CD4-positive, alpha-beta T cell treated with Interleukin-10 for 1 hour (primary cell): ENCODE measurements at regions not wholly inside any gene's neighbourhood (a gene's known extent, or its start where the extent isn't known, plus 50 kb on each side); places are given as distances from the start of the nearest gene placed in this dataset.
"Not testable (repeated sequence)": the region's sequence is repeated elsewhere in the genome, so short reads cannot be mapped to it uniquely, and the experiment has no call there.

Experiments used
- DNase-seq: peaks from one replicate; pipeline ENCODE4 v3.0.0-alpha.2; 2020

DNA sequence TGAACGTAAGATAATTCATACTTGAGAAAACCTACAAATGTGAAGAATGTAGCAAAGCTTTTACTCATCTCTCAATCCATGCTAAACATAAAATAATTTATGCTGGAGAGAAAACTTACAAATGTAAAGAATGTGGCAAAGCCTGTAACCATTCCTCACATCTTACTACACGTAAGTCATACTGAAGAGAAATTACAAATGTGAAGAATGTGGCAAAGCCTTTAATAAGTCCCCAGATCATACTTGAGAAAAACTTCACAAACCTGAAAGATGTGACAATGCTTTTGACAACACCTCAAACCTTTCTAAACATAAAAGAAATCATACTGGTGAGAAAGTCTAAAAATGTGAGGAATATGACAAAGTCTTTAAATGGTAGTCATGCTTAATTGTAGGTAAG lies 89.4 kb downstream of the ZNF675 start:
- DNase-seq, result no peak

DNA sequence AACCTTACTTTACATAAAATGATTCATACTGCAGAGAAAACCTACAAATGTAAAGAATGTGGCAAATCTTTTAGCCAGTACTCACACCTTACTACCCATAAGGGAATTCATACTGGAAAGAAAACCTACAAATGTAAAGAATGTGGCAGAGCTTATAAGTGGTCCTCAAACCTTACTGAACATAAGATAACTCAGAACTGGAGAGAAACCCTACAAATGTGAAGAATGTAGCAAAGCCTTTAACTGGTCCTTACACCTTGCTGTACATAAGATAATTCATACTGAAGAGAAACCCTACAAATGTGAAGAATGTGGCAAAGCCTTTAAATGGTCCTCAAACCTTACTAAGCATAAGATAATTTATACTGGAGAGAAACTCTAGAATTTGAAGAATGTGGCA lies 90.1 kb downstream of the ZNF675 start:
- no peak for DNase-seq

- DNase-seq, result not testable (repeated sequence)
Observed at GRCh38 chr19:23594311-23594710, 92.7 kb downstream of the ZNF675 start.

GRCh38 chr19:23587546-23587945 lies 99.5 kb downstream of the ZNF675 start:
- DNase-seq, result no peak

DNA sequence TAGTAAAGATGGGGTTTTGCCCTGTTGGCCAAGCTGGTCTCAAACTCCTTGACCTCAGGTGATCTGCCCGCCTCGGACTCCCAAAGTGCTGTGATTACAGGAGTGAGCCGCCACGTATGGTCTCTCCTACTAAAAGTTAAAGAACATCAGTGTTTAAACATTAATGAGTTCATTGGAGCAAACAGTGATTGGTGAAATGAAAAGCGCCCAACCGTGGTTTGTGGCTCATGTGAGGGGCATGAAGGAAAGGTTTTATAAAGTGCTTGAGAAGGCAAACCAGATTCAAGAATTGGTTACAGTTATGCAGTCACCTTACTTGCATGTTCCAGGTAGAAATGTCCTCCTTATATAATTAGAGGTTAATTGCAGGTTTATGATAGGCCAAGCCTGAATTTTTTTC lies 109.5 kb downstream of the ZNF675 start:
- no peak for DNase-seq

GRCh38 chr19:23571175-23571574 lies 115.8 kb downstream of the ZNF675 start:
- no peak for DNase-seq

- DNase-seq, result not testable (repeated sequence)
Observed at GRCh38 chr19:23568116-23568515, 118.9 kb downstream of the ZNF675 start.

- DNase-seq, result no peak
Observed at GRCh38 chr19:23565256-23565655, 121.8 kb downstream of the ZNF675 start.

- no peak for DNase-seq
Observed at GRCh38 chr19:23563326-23563725, 123.7 kb downstream of the ZNF675 start.

DNA sequence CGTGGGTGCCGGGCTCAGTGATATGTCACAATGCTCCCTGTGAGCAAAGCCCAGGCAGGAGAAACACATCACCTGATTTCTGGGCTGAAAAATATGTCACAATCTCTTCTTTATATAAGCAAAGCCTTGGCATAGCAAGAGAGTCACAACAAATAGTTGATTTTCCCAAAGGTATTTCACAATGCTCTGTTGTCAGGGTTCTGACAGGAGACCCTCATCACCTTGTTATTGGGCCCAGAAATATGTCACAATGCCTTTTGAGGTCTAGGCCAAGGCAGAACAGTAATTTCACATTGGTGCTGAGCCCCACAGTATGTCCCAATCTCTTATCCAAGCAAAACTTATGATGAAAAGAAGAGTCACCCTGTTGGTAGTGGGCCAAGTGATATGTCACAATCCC lies 125.7 kb downstream of the ZNF675 start:
- DNase-seq, result no peak

- no peak for DNase-seq
Observed at GRCh38 chr19:23560051-23560450, 127.0 kb downstream of the ZNF675 start.

- DNase-seq, result no peak
Observed at GRCh38 chr19:23558541-23558940, 128.5 kb downstream of the ZNF675 start.

GRCh38 chr19:23557381-23557780 lies 129.6 kb downstream of the ZNF675 start:
- DNase-seq, result no peak

GRCh38 chr19:23554548-23554947 lies 132.5 kb downstream of the ZNF675 start:
- DNase-seq, result no peak

DNA sequence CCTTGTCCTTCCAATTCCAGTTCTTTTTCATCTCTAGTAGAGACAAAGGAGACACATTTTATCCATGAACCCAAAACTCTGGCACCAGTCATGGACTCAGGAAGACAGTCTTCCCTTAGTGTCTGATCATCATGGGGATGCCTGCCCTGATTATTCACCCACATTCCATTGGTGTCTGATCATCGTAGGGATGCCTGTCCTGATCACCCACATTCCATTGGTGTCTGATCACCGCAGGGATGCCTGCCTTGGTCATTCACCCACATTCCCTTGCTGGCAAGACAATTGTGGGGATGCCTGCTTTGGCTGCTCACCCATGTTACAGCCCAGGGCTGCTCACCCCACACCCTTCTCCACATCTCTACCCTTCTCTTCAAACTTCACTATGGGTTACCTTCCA lies 136.9 kb downstream of the ZNF675 start:
- not testable (repeated sequence) for DNase-seq

- no peak for DNase-seq
Observed at GRCh38 chr19:23547816-23548430, 139.1 kb downstream of the ZNF675 start.

GRCh38 chr19:23547156-23547555 lies 139.9 kb downstream of the ZNF675 start:
- DNase-seq, result no peak

GRCh38 chr19:23543351-23543750 lies 143.7 kb downstream of the ZNF675 start:
- no peak for DNase-seq

- no peak for DNase-seq
Observed at GRCh38 chr19:23542562-23542961, 144.4 kb downstream of the ZNF675 start.

DNA sequence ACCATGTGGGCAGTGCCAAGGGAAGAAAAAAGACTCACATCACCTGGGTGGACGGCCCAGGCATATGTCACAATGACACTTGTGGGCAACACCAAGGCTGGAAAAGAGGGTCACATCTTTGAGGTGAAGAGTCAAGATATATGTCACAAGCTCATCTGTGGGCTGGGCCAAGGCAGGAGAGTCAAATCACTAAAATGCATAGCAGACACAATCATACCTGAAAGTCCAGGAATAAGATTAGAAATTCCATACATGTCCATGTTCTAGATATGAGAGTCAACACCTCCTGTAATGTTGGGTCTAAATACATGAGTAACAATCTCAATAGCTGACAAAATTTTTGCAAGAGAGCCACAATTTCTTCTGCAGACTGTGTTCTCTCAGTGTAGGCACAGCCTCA lies 145.0 kb downstream of the ZNF675 start:
- DNase-seq, result no peak

DNA sequence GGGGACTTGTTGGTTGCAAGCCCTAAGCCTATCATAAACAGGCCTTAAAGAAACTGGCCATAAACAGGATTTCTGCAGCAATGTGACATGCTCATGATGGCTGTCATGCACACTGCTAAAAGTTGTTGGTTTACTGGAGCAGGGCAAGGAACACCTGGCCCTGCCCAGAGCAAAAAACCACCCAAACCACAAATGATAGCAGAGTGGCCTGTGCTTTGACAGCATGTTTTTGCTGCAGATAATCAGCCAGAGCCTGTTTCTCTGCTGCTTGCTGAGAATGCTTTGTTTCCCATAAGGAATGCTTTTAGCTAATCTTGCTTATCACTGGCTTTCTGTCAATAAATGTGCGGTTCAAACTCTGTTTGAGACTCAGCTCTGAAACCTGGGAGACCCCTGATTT lies 144.9 kb upstream of the ZNF91 start:
- not testable (repeated sequence) for DNase-seq

- DNase-seq, result no peak
Observed at GRCh38 chr19:23539499-23539898, 144.2 kb upstream of the ZNF91 start.

GRCh38 chr19:23537136-23537535 lies 141.9 kb upstream of the ZNF91 start:
- not testable (repeated sequence) for DNase-seq

- not testable (repeated sequence) for DNase-seq
Observed at GRCh38 chr19:23536341-23536740, 141.1 kb upstream of the ZNF91 start.

DNA sequence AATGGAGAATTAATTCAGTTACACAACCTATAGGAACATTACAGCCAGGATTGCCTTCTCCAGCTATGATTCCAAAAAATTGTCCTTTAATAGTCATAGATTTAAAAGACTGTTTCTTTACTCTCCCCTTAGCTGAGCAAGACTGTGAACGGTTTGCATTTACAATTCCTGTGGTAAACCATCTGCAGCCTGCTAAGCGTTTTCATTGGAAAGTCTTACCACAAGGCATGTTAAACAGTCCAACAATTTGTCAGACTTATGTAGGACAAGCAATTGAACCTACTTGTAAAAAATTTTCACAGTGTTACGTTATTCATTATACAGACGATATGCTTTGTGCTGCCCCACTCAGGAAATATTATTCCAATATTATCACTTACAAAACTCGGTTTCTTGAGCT lies 140.6 kb upstream of the ZNF91 start:
- DNase-seq, result not testable (repeated sequence)

- not testable (repeated sequence) for DNase-seq
Observed at GRCh38 chr19:23533441-23533840, 138.2 kb upstream of the ZNF91 start.
